Loucy (cell line): ENCODE measurements at regions not wholly inside any gene's neighbourhood (a gene's known extent, or its start where the extent isn't known, plus 50 kb on each side); places are given as distances from the start of the nearest gene placed in this dataset.

Experiments
- H2AFZ ChIP-seq: fragments of 200-600 bp; sonication (generic); 2 replicates; pipeline ENCODE4 v1.6.0; 2016; ENCODE audit warnings: antibody characterized with exemption, mild to moderate bottlenecking, low read length, moderate library complexity
- H3F3A ChIP-seq: fragments of 200-600 bp; 2 replicates; pipeline ENCODE4 v1.6.0; 2016; ENCODE audit warnings: antibody characterized with exemption, low read depth, mild to moderate bottlenecking
- H3K27me3 ChIP-seq: fragments of 200-600 bp; sonication (generic); 2 replicates; pipeline ENCODE4 v1.6.1; 2014; ENCODE audit warnings: low read length, mild to moderate bottlenecking; ENCODE audit not compliant: insufficient read depth, poor library complexity, severe bottlenecking
- H3K36me3 ChIP-seq: fragments of 200-600 bp; sonication (generic); 2 replicates; pipeline ENCODE4 v1.6.1; 2016; ENCODE audit warnings: low read length; ENCODE audit not compliant: insufficient read depth
- H3K4me1 ChIP-seq: fragments of 200-600 bp; sonication (generic); 2 replicates; pipeline ENCODE4 v1.5.1; 2014; ENCODE audit warnings: low read length, mild to moderate bottlenecking; ENCODE audit not compliant: insufficient read depth, poor library complexity, severe bottlenecking
- H3K4me2 ChIP-seq: fragments of 200-600 bp; sonication (generic); 2 replicates; pipeline ENCODE4 v1.6.0; 2014; ENCODE audit warnings: antibody characterized with exemption, low read length, low read depth, mild to moderate bottlenecking; ENCODE audit not compliant: poor library complexity, severe bottlenecking
- H3K4me3 ChIP-seq: fragments of 200-600 bp; sonication (generic); 2 replicates; pipeline ENCODE4 v1.5.1; 2014; ENCODE audit warnings: low read length, mild to moderate bottlenecking, mixed read lengths; ENCODE audit not compliant: poor library complexity, severe bottlenecking
- H3K79me2 ChIP-seq: fragments of 200-600 bp; sonication (generic); 2 replicates; pipeline ENCODE4 v1.6.1; 2014; ENCODE audit warnings: low read length; ENCODE audit not compliant: insufficient read depth
- H3K9ac ChIP-seq: fragments of 200-600 bp; sonication (generic); 2 replicates; pipeline ENCODE4 v1.6.0; 2014; ENCODE audit warnings: mild to moderate bottlenecking, low read depth, low read length, moderate library complexity; ENCODE audit not compliant: poor library complexity, severe bottlenecking
- H3K9me2 ChIP-seq: fragments of 200-600 bp; sonication (generic); replicated peaks from 2 replicates; pipeline ENCODE4 v1.6.1; 2016; ENCODE audit warnings: low read depth, low read length, mixed read lengths
- H3K9me3 ChIP-seq: fragments of 200-600 bp; sonication (generic); 2 replicates; pipeline ENCODE4 v1.6.1; 2014; ENCODE audit warnings: mild to moderate bottlenecking, antibody characterized with exemption, low read length, low read depth; ENCODE audit not compliant: insufficient read depth
- H4K20me1 ChIP-seq: fragments of 200-600 bp; sonication (generic); 2 replicates; pipeline ENCODE4 v1.6.0; 2014; ENCODE audit warnings: antibody characterized with exemption, low read length, mild to moderate bottlenecking; ENCODE audit not compliant: insufficient read depth, poor library complexity, severe bottlenecking
- CTCF ChIP-seq: fragments of 200-600 bp; sonication (generic); conservative IDR thresholded peaks from 2 replicates; pipeline ENCODE4 v1.5.1; 2014; ENCODE audit warnings: mild to moderate bottlenecking, antibody characterized with exemption, low read length
- EZH2phosphoT487 ChIP-seq: fragments of 200-600 bp; IDR thresholded peaks from 2 replicates; pipeline ENCODE4 v1.6.1; 2018; ENCODE audit warnings: antibody characterized with exemption, mild to moderate bottlenecking, moderate library complexity, borderline replicate concordance

DNA sequence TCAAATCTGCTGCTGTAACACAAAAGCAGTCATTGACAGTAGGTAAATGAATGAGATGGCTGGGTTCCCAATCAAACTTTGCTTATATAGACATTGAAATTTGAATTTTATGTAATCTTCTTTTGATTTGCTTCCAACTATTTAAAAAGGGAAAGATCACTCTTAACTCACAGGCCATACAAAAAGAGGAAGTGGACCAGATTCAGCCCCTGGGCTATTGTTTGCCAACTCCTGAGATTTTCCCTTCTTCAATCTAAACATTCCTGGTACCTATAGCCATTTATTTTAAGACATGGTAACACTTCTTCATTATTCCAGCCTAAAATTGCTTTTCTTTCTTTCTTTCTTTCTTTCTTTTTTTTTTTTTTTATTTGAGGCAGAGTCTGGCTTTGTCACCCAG, 260.6 kb downstream of the TFAP2A start:
- H3K4me1 ChIP-seq: no peaks in the 10 kb centered on the region
- H3K9ac ChIP-seq: no peak overlapping the region
- H3K27me3 ChIP-seq: no peaks in the 10 kb centered on the region
- H2AFZ ChIP-seq: no peak overlapping the region
- H3K9me2 ChIP-seq: no peaks in the 10 kb centered on the region
- no peaks in the 10 kb centered on the region for H3K36me3 ChIP-seq
- H3K79me2 ChIP-seq: no peaks in the 10 kb centered on the region
- H3K9me3 ChIP-seq: no peaks in the 10 kb centered on the region
- no peak for TF ChIP-seq CTCF
- TF ChIP-seq EZH2phosphoT487: no peak
- no peaks in the 10 kb centered on the region for H3F3A ChIP-seq
- no peak overlapping the region for H3K4me2 ChIP-seq
- H4K20me1 ChIP-seq: no peaks in the 10 kb centered on the region
- no peak overlapping the region for H3K4me3 ChIP-seq

DNA sequence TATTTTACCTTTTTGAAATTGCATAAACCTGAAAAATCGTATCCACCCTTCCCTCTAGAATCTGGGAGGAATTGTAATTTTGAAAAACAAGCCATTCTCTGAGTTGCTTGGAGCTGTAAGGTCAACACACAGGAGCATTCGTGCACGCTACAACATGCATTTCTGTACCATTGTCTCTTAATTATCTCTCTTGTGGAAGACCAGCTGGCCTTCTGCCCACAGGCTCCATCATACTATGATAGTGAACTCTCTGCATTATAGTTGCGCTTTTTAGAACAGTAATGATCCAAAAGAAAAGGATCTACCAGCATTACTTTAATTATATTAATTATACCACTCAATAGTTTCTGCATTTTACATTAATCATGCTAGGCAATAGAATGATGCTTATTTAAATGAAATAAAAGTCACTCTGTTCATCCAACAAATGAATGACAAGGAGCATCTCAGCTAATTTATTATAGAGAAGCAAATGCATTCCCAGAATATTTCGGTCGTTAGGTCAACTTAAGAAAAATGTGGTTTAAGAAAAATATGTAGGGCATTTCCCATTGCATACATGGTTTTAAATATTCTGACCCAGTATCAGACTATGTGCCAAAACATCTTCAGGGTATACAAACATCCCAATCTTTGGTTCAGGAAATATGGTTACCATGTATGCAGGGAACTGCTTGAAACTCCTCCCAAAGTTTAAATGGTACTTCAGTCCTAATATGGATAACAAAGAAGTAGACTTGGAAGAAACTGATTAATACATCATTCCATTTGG, 263.5 kb downstream of the TFAP2A start:
- Histone ChIP-seq H3F3A (no peaks in the 10 kb centered on the region), H3K9ac (no peak overlapping the region), H3K4me2 (no peak overlapping the region), H4K20me1 (no peaks in the 10 kb centered on the region), H3K79me2 (no peaks in the 10 kb centered on the region), H2AFZ (no peak overlapping the region), H3K36me3 (no peaks in the 10 kb centered on the region), H3K27me3 (no peaks in the 10 kb centered on the region), H3K4me3 (no peak overlapping the region), H3K4me1 (no peaks in the 10 kb centered on the region), H3K9me2 (no peaks in the 10 kb centered on the region), H3K9me3 (no peaks in the 10 kb centered on the region)
- no peak for TF ChIP-seq EZH2phosphoT487

DNA sequence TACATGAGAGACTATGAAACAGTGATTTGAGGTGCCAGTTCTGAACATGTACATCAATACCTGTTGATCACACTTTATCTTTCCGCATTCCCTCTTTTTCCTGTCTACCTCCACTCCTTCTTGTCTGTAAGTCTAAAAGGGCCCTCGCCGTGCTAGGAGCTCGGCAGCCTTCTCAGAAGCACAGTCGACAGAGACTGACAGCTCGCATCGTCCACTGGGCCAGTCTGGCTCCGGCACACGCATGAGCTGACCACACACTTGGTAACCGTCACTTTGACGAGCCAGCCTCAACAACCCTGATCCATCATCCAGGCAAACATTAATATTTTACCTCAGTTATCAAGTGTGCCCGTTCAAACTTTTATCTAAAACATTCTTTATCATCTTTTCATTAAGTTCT, 265.3 kb downstream of the TFAP2A start:
- no peaks in the 10 kb centered on the region for H3K79me2 ChIP-seq
- no peaks in the 10 kb centered on the region for H3K4me1 ChIP-seq
- no peaks in the 10 kb centered on the region for H4K20me1 ChIP-seq
- no peak overlapping the region for H3K4me2 ChIP-seq
- no peaks in the 10 kb centered on the region for H3K9me2 ChIP-seq
- TF ChIP-seq CTCF: no peak
- TF ChIP-seq EZH2phosphoT487: no peak
- H3K4me3 ChIP-seq: no peak overlapping the region
- H3K9ac ChIP-seq: no peak overlapping the region
- no peak overlapping the region for H2AFZ ChIP-seq
- H3K27me3 ChIP-seq: no peaks in the 10 kb centered on the region
- H3F3A ChIP-seq: no peaks in the 10 kb centered on the region
- H3K9me3 ChIP-seq: no peaks in the 10 kb centered on the region
- no peaks in the 10 kb centered on the region for H3K36me3 ChIP-seq
